GM19035 (cell line): ENCODE measurements at regions not wholly inside any gene's neighbourhood (a gene's known extent, or its start where the extent isn't known, plus 50 kb on each side); places are given as distances from the start of the nearest gene placed in this dataset.
A peak's percentile ranks its signal among the peaks of the same experiment; 100 is the strongest.
"Not testable (repeated sequence)": the region's sequence is repeated elsewhere in the genome, so short reads cannot be mapped to it uniquely, and the experiment has no call there.

Experiments
- ATAC-seq: cut with Tn5 transposase; IDR thresholded peaks from one replicate; pipeline ENCODE4 v1.9.1; 2021; ENCODE audit not compliant: unreplicated experiment

- ATAC-seq: peak; percentile 33
Observed at GRCh38 chr15:92803852-92804609, 96.1 kb upstream of the CHD2 start.

- not testable (repeated sequence) for ATAC-seq
Observed at GRCh38 chr15:92804610-92804936, 95.6 kb upstream of the CHD2 start.

- no peak for ATAC-seq
Observed at GRCh38 chr15:92805080-92805690, 94.9 kb upstream of the CHD2 start.

GRCh38 chr15:92806171-92806570 lies 94.0 kb upstream of the CHD2 start:
- ATAC-seq: not testable (repeated sequence)

- ATAC-seq: no peak
Observed at GRCh38 chr15:92806763-92807162, 93.4 kb upstream of the CHD2 start.

GRCh38 chr15:92807971-92808571 lies 92.1 kb upstream of the CHD2 start:
- ATAC-seq: no peak

- ATAC-seq: peak; percentile 9
Observed at GRCh38 chr15:92808598-92809063, 91.5 kb upstream of the CHD2 start.

- peak; percentile 79 for ATAC-seq
Observed at GRCh38 chr15:92809064-92809879, 90.9 kb upstream of the CHD2 start.

GRCh38 chr15:92809880-92810361 lies 90.2 kb upstream of the CHD2 start:
- ATAC-seq: no peak

- no peak for ATAC-seq
Observed at GRCh38 chr15:92810418-92811138, 89.5 kb upstream of the CHD2 start.

GRCh38 chr15:92811148-92811913 lies 88.8 kb upstream of the CHD2 start:
- ATAC-seq: no peak

- ATAC-seq: no peak
Observed at GRCh38 chr15:92812271-92812670, 87.9 kb upstream of the CHD2 start.

GRCh38 chr15:92813485-92813884 lies 86.6 kb upstream of the CHD2 start:
- ATAC-seq: no peak

GRCh38 chr15:92817339-92817886 lies 82.7 kb upstream of the CHD2 start:
- no peak for ATAC-seq

GRCh38 chr15:92818651-92819277 lies 81.4 kb upstream of the CHD2 start:
- no peak for ATAC-seq

GRCh38 chr15:92819278-92820235 lies 80.6 kb upstream of the CHD2 start:
- ATAC-seq: peak; percentile 5

GRCh38 chr15:92820236-92821021 lies 79.7 kb upstream of the CHD2 start:
- peak; percentile 94 for ATAC-seq
